Ascending aorta (tissue), 2 donors: ENCODE measurements at regions not wholly inside any gene's neighbourhood (a gene's known extent, or its start where the extent isn't known, plus 50 kb on each side); places are given as distances from the start of the nearest gene placed in this dataset.

ENCODE experiments used
- DNase-seq, 2 donors: peaks; one replicate each; pipeline ENCODE4 v3.0.0-alpha.2; 2019; ENCODE audit warnings: low spot score in 2 of 2
- H3K27ac ChIP-seq, 2 donors: fragments of 200-600 bp; sonication (generic); one replicate each; pipeline ENCODE4 v1.5.1; 2016 to 2017; ENCODE audit warnings: mild to moderate bottlenecking in 1 of 2
- H3K27me3 ChIP-seq: fragments of 200-600 bp; sonication (generic); one replicate; pipeline ENCODE4 v1.5.1; 2017
- H3K36me3 ChIP-seq, 2 donors: fragments of 200-600 bp; sonication (generic); one replicate each; pipeline ENCODE4 v1.5.1; 2016
- H3K4me1 ChIP-seq, 2 donors: fragments of 200-600 bp; sonication (generic); one replicate each; pipeline ENCODE4 v1.5.1; 2016 to 2017; ENCODE audit warnings: mild to moderate bottlenecking in 1 of 2
- H3K4me3 ChIP-seq, 2 donors: fragments of 200-600 bp; sonication (generic); one replicate each; pipeline ENCODE4 v1.5.1; 2016 to 2017; ENCODE audit warnings: mild to moderate bottlenecking in 1 of 2
- H3K9me3 ChIP-seq, 2 donors: fragments of 200-600 bp; sonication (generic); one replicate each; pipeline ENCODE4 v1.5.1; 2016
- CTCF ChIP-seq, 3 experiments: fragments of 200-600 bp in 2 of 3; fragments of 450-650 bp in 1 of 3; sonication (generic) in 2 of 3; IDR thresholded peaks; one replicate each; pipeline ENCODE4 v1.5.1; 2016 to 2019; ENCODE audit warnings: antibody characterized with exemption in 3 of 3, mild to moderate bottlenecking in 1 of 3, moderate library complexity in 1 of 3
- intact Hi-C: fragments of 100-400 bp; cut with DNase I; formaldehyde crosslinking; loops from one replicate; pipeline ENCODE4 v1.15.1; 2023

- H3K27me3 ChIP-seq = no peaks in the 10 kb centered on the region
- H3K9me3 ChIP-seq = no peaks in the 10 kb centered on the region
- intact Hi-C loops = no loop called here
- no peak overlapping the region for H3K4me3 ChIP-seq
- no peak for TF ChIP-seq CTCF (IDR thresholded peaks at IDR 0.05)
- no peak for DNase-seq
- no peak overlapping the region for H3K27ac ChIP-seq
- no peaks in the 10 kb centered on the region for H3K36me3 ChIP-seq
- H3K4me1 ChIP-seq = no peaks in the 10 kb centered on the region
These were observed 1245.7 kb upstream of the SORCS1 start for GRCh38 chr10:108410236-108410635.

GRCh38 chr10:108409306-108409705, 1244.8 kb upstream of the SORCS1 start:
- Histone ChIP-seq H3K27ac (no peak overlapping the region), H3K4me3 (no peak overlapping the region), H3K9me3 (no peaks in the 10 kb centered on the region), H3K4me1 (no peaks in the 10 kb centered on the region), H3K36me3 (no peaks in the 10 kb centered on the region), H3K27me3 (no peaks in the 10 kb centered on the region)
- no peak for TF ChIP-seq CTCF (IDR thresholded peaks at IDR 0.05)
- intact Hi-C loops = no loop called here
- DNase-seq = no peak

GRCh38 chr10:108404155-108404554, 1239.6 kb upstream of the SORCS1 start:
- no peak for DNase-seq
- Histone ChIP-seq H3K27me3 (no peaks in the 10 kb centered on the region), H3K9me3 (no peaks in the 10 kb centered on the region), H3K36me3 (no peaks in the 10 kb centered on the region), H3K27ac (no peak overlapping the region), H3K4me3 (no peak overlapping the region), H3K4me1 (no peaks in the 10 kb centered on the region)
- no peak for TF ChIP-seq CTCF (IDR thresholded peaks at IDR 0.05)
- intact Hi-C loops = no loop called here

- intact Hi-C loops = no loop called here
- Histone ChIP-seq H3K4me3 (no peak overlapping the region), H3K4me1 (no peaks in the 10 kb centered on the region), H3K9me3 (no peaks in the 10 kb centered on the region), H3K36me3 (no peaks in the 10 kb centered on the region), H3K27me3 (no peaks in the 10 kb centered on the region), H3K27ac (no peak overlapping the region)
- DNase-seq = no peak
- no peak for TF ChIP-seq CTCF (IDR thresholded peaks at IDR 0.05)
These were observed 1235.0 kb upstream of the SORCS1 start for GRCh38 chr10:108399465-108399864.

- H3K36me3 ChIP-seq = no peaks in the 10 kb centered on the region
- H3K4me1 ChIP-seq = no peaks in the 10 kb centered on the region
- no peak overlapping the region for H3K4me3 ChIP-seq
- intact Hi-C loops = no loop called here
- no peak for DNase-seq
- H3K27me3 ChIP-seq = no peaks in the 10 kb centered on the region
- H3K9me3 ChIP-seq = no peaks in the 10 kb centered on the region
- H3K27ac ChIP-seq = no peak overlapping the region
- TF ChIP-seq CTCF (IDR thresholded peaks at IDR 0.05) = no peak
These were observed 1228.6 kb upstream of the SORCS1 start for GRCh38 chr10:108393089-108393488.

GRCh38 chr10:108392286-108392685, 1227.8 kb upstream of the SORCS1 start:
- no peak overlapping the region for H3K4me3 ChIP-seq
- intact Hi-C loops = no loop called here
- no peaks in the 10 kb centered on the region for H3K27me3 ChIP-seq
- H3K9me3 ChIP-seq = no peaks in the 10 kb centered on the region
- H3K27ac ChIP-seq = no peak overlapping the region
- H3K4me1 ChIP-seq = no peaks in the 10 kb centered on the region
- TF ChIP-seq CTCF (IDR thresholded peaks at IDR 0.05) = no peak
- DNase-seq = no peak
- no peaks in the 10 kb centered on the region for H3K36me3 ChIP-seq
